Panc1 (cell line): ENCODE measurements at regions not wholly inside any gene's neighbourhood (a gene's known extent, or its start where the extent isn't known, plus 50 kb on each side); places are given as distances from the start of the nearest gene placed in this dataset.

Experiments
- ATAC-seq: fragments of 200-7000 bp; cut with Tn5 transposase; 2 replicates; pipeline ENCODE4 v1.9.1; 2020; ENCODE audit warnings: mild to moderate bottlenecking, moderate library complexity
- BruUV-seq: library from RNA; stranded (reverse); fragments of 400-500 nt; replicated peaks from 2 replicates; lab custom pipeline; 2021; lab: Mats Ljungman, UMichigan
- CTCF ChIA-PET: fragments of 300-600 bp; sonication (Branson Sonifier 250); formaldehyde crosslinking; loops from one replicate; lab custom pipeline; 2022; ENCODE audit warnings: antibody characterized with exemption; lab: Charles Lee
- POLR2A ChIA-PET: fragments of 300-600 bp; sonication (Branson Sonifier 250); formaldehyde crosslinking; loops from one replicate; lab custom pipeline; 2022; ENCODE audit warnings: antibody characterized with exemption; lab: Charles Lee
- DNase-seq: peaks from one replicate; pipeline ENCODE4 v3.0.0-alpha.2; 2010; ENCODE audit warnings: low read depth, low spot score
- H3K27ac ChIP-seq: 2 replicates; pipeline ENCODE4 v1.5.1; 2011; ENCODE audit warnings: mild to moderate bottlenecking, low read length, inconsistent platforms
- H3K27me3 ChIP-seq: fragments of 200-500 bp; sonication (Bioruptor generic); 2 replicates; pipeline ENCODE4 v1.6.0; 2014; ENCODE audit warnings: low read length, inconsistent platforms; ENCODE audit not compliant: control insufficient read depth, insufficient read depth
- H3K36me3 ChIP-seq: fragments of 200-500 bp; sonication (Bioruptor generic); 2 replicates; pipeline ENCODE4 v1.5.1; 2014; ENCODE audit warnings: inconsistent platforms, mild to moderate bottlenecking, low read length, moderate library complexity; ENCODE audit not compliant: control insufficient read depth, insufficient read depth
- H3K4me1 ChIP-seq: 2 replicates; pipeline ENCODE4 v1.5.1; 2011; ENCODE audit warnings: inconsistent platforms, mild to moderate bottlenecking, low read length, moderate library complexity; ENCODE audit not compliant: control insufficient read depth, insufficient read depth
- H3K4me3 ChIP-seq, 2 experiments: 2 replicates each; pipeline ENCODE4 v1.5.1; 2011 to 2012; ENCODE audit warnings: low read depth in 2 of 2, low read length in 2 of 2, mild to moderate bottlenecking in 2 of 2, inconsistent platforms in 1 of 2, moderate library complexity in 1 of 2
- H3K9me3 ChIP-seq: fragments of 200-500 bp; sonication (Bioruptor generic); 2 replicates; pipeline ENCODE4 v1.5.1; 2014; ENCODE audit warnings: low read depth, mild to moderate bottlenecking, inconsistent platforms, low read length, moderate library complexity; ENCODE audit not compliant: control insufficient read depth, insufficient read depth
- CTCF ChIP-seq: fragments of 450-650 bp; IDR thresholded peaks from 2 replicates; pipeline ENCODE4 v1.5.1; 2017; ENCODE audit warnings: mild to moderate bottlenecking
- POLR2AphosphoS5 ChIP-seq: IDR thresholded peaks from 2 replicates; pipeline ENCODE4 v1.6.1; 2012; ENCODE audit warnings: mild to moderate bottlenecking, low read depth, low read length, moderate library complexity
- REST ChIP-seq, 2 experiments: IDR thresholded peaks; 2 replicates each; pipeline ENCODE4 v1.6.1; 2011 to 2012; ENCODE audit warnings: low read depth in 2 of 2, control low read depth in 1 of 2, low read length in 1 of 2, mild to moderate bottlenecking in 1 of 2, moderate library complexity in 1 of 2; ENCODE audit not compliant: insufficient read depth in 1 of 2
- SIN3A ChIP-seq: IDR thresholded peaks from 2 replicates; pipeline ENCODE4 v1.6.1; 2012; ENCODE audit warnings: low read depth, mild to moderate bottlenecking, low read length, moderate library complexity, borderline replicate concordance; ENCODE audit not compliant: insufficient read depth
- TCF7L2 ChIP-seq: IDR thresholded peaks from 2 replicates; pipeline ENCODE4 v1.6.1; 2011; ENCODE audit warnings: mild to moderate bottlenecking, low read depth, low read length, inconsistent platforms
- in situ Hi-C: cut with HindIII; loops from 2 replicates; pipeline ENCODE4 v1.10.0; 2016; ENCODE audit warnings: low sequenced_read_pairs, low pct_unique_long_range_greater_than_20kb
- intact Hi-C: fragments of 100-400 bp; cut with micrococcal nuclease; formaldehyde crosslinking; loops from one replicate; pipeline ENCODE4 v1.10.0; 2022; ENCODE audit not compliant: unreplicated experiment

- in situ Hi-C loops = no loop called here
- no peak for TF ChIP-seq REST (IDR thresholded peaks at IDR 0.05; ENCODE audit: insufficient read depth in 1 of 2, low read depth in 2 of 2, low read length in 1 of 2)
- ChIA-PET CTCF (no interaction called here), POLR2A (no interaction called here)
- Histone ChIP-seq H3K4me3 (no peak overlapping the region), H3K27me3 (no peaks in the 10 kb centered on the region), H3K9me3 (no peaks in the 10 kb centered on the region), H3K27ac (no peak overlapping the region), H3K36me3 (no peaks in the 10 kb centered on the region; the same call in 1 of the 2 replicates), H3K4me1 (no peaks in the 10 kb centered on the region)
- intact Hi-C loops = no loop called here
- no TSS peak for BruUV-seq
- DNase-seq = no peak
- ATAC-seq = no peak
Measured at GRCh38 chr2:194491409-194492115, 1165.5 kb upstream of the SLC39A10 start.

- ChIA-PET CTCF (no interaction called here), POLR2A (no interaction called here)
- TF ChIP-seq CTCF (no peak), SIN3A (no peak), REST (IDR thresholded peaks at IDR 0.05; ENCODE audit: insufficient read depth in 1 of 2, low read depth in 2 of 2, low read length in 1 of 2) (no peak), POLR2AphosphoS5 (no peak), TCF7L2 (no peak)
- no peak for DNase-seq
- in situ Hi-C loops = no loop called here
- no peak for ATAC-seq
- Histone ChIP-seq H3K4me1 (no peaks in the 10 kb centered on the region), H3K27me3 (no peaks in the 10 kb centered on the region), H3K9me3 (no peaks in the 10 kb centered on the region), H3K27ac (no peak overlapping the region), H3K4me3 (no peak overlapping the region), H3K36me3 (no peaks in the 10 kb centered on the region)
- intact Hi-C loops = no loop called here
- BruUV-seq = no TSS peak
Measured at GRCh38 chr2:194486326-194486725, 1170.7 kb upstream of the SLC39A10 start.
